Retina (tissue), 1 donor: ENCODE measurements at regions not wholly inside any gene's neighbourhood (a gene's known extent, or its start where the extent isn't known, plus 50 kb on each side); places are given as distances from the start of the nearest gene placed in this dataset.

Source experiments
- DNase-seq: peaks from one replicate; pipeline ENCODE4 v3.0.0-alpha.2; 2016

GRCh38 chr11:107136892-107137291 is 118.6 kb upstream of the GUCY1A2 start:
- no peak for DNase-seq

- no peak for DNase-seq
Measured at GRCh38 chr11:107131756-107132155, 113.5 kb upstream of the GUCY1A2 start.

- DNase-seq: no peak
Measured at GRCh38 chr11:107123022-107123421, 104.7 kb upstream of the GUCY1A2 start.

GRCh38 chr11:107118025-107118720 is 99.9 kb upstream of the GUCY1A2 start:
- no peak for DNase-seq

GRCh38 chr11:107116358-107116757 is 98.1 kb upstream of the GUCY1A2 start:
- no peak for DNase-seq

GRCh38 chr11:107102692-107103477 is 84.6 kb upstream of the GUCY1A2 start:
- no peak for DNase-seq

GRCh38 chr11:107092667-107093066 is 74.4 kb upstream of the GUCY1A2 start:
- DNase-seq: no peak

- no peak for DNase-seq
Measured at GRCh38 chr11:107078375-107078774, 60.1 kb upstream of the GUCY1A2 start.

GRCh38 chr11:107076832-107077231 is 58.6 kb upstream of the GUCY1A2 start:
- no peak for DNase-seq

GRCh38 chr11:107071129-107071528 is 52.9 kb upstream of the GUCY1A2 start:
- no peak for DNase-seq
